ENCODE measurements at regions not wholly inside any gene's neighbourhood (a gene's known extent, or its start where the extent isn't known, plus 50 kb on each side); places are given as distances from the start of the nearest gene placed in this dataset.

GRCh38 chr7:110382736-110383135 is 708.2 kb upstream of the LRRN3 start:
- no peak for TF ChIP-seq CTCF (IDR thresholded peaks at IDR 0.05; ENCODE audit: control insufficient read depth, insufficient read depth, low read depth, low read length, missing control alignments)
- no peak for DNase-seq (ENCODE audit: low read depth)
- no peak overlapping the region for H3K4me3 ChIP-seq (ENCODE audit: control insufficient read depth, low read depth, low read length)

GRCh38 chr7:110386006-110386405 is 704.9 kb upstream of the LRRN3 start:
- DNase-seq (ENCODE audit: low read depth), result no peak

GRCh38 chr7:110386913-110387312 is 704.0 kb upstream of the LRRN3 start:
- TF ChIP-seq CTCF (IDR thresholded peaks at IDR 0.05; ENCODE audit: control insufficient read depth, insufficient read depth, low read depth, low read length, missing control alignments), result no peak
- DNase-seq (ENCODE audit: low read depth), result no peak
- no peak overlapping the region for H3K4me3 ChIP-seq (ENCODE audit: control insufficient read depth, low read depth, low read length)

More at GRCh38 chr7:110386006-110386405, 704.9 kb upstream of the LRRN3 start:
- no peak for TF ChIP-seq CTCF (IDR thresholded peaks at IDR 0.05; ENCODE audit: control insufficient read depth, insufficient read depth, low read depth, low read length, missing control alignments)
- no peak overlapping the region for H3K4me3 ChIP-seq (ENCODE audit: control insufficient read depth, low read depth, low read length)

- TF ChIP-seq CTCF (IDR thresholded peaks at IDR 0.05; ENCODE audit: control insufficient read depth, insufficient read depth, low read depth, low read length, missing control alignments), result no peak
- no peak for DNase-seq (ENCODE audit: low read depth)
- H3K4me3 ChIP-seq (ENCODE audit: control insufficient read depth, low read depth, low read length), result no peak overlapping the region
These were observed 703.2 kb upstream of the LRRN3 start for GRCh38 chr7:110387689-110388088.

GRCh38 chr7:110388457-110388856 is 702.5 kb upstream of the LRRN3 start:
- H3K4me3 ChIP-seq (ENCODE audit: control insufficient read depth, low read depth, low read length), result no peak overlapping the region
- TF ChIP-seq CTCF (IDR thresholded peaks at IDR 0.05; ENCODE audit: control insufficient read depth, insufficient read depth, low read depth, low read length, missing control alignments), result no peak
- DNase-seq (ENCODE audit: low read depth), result no peak

GRCh38 chr7:110396021-110396420 is 694.9 kb upstream of the LRRN3 start:
- no peak overlapping the region for H3K4me3 ChIP-seq (ENCODE audit: control insufficient read depth, low read depth, low read length)
- no peak for DNase-seq (ENCODE audit: low read depth)
- TF ChIP-seq CTCF (IDR thresholded peaks at IDR 0.05; ENCODE audit: control insufficient read depth, insufficient read depth, low read depth, low read length, missing control alignments), result no peak

Measured in AG09309 (cell line).